ENCODE measurements at regions not wholly inside any gene's neighbourhood (a gene's known extent, or its start where the extent isn't known, plus 50 kb on each side); places are given as distances from the start of the nearest gene placed in this dataset.

DNA sequence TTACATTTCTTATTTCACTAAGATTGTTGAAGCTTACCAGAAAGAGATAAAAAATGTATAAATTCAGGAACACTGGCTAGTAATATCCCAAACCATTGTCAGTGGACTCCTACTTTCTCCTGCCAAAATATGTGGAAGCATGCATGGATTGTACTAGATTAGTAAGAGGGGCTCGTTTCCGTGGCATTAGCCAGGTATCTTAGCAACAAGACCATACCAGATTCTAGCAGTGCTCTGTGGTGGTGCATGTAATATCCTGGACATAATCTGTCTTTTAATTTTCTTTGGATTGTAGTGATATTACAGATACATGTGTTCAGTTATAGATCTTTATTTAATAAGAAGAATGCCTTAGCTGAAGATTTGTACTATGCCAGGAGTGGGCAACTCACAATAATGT is 371.9 kb upstream of the PITX2 start:
- TF ChIP-seq FOXK2 (IDR thresholded peaks at IDR 0.05) (no peak), ELF4 (IDR thresholded peaks at IDR 0.05) (no peak), NFRKB (IDR thresholded peaks at IDR 0.05) (no peak), BHLHE40 (IDR thresholded peaks at IDR 0.05; ENCODE audit: borderline replicate concordance) (no peak)

Data from HEK293T (cell line).